ENCODE measurements at regions not wholly inside any gene's neighbourhood (a gene's known extent, or its start where the extent isn't known, plus 50 kb on each side); places are given as distances from the start of the nearest gene placed in this dataset.

DNA sequence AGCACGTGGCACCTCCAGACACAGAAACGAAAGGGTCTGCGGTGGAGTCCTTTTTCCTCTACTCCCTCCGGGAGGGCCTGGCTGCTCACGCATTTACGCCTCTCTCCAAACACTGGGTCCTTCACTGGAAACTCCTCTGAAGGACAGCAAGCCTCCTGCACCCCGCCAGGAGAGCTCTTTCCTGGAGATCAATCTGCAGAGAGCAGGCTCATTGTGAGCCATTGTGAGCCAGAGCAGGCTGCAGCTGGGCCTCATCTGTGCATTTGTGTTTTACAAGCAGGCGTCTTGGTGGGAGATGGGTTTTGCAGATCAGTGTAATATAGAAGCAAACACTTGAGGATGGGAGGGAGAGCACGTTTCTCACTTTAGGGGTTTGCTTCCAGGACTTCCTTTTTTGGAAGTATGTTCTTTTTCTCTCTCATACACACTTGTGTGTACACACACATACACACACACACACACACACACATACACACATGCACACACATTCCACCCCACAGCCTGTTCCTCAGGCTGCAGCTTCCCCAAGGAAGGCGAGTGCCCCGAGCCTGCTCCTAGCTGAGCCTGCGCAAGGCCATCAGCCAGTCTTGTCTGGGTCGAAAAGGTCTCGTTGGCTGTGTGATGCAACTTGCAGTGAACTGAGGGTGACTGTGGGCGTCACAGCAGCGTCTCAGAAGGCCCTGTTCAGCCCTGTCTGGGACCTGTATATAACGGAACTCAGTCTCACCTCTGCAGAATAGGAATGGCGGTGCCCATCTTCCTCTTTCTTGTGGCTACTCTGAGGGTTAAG, 163.5 kb downstream of the GLI2 start:
- TF ChIP-seq, protein P1, sequence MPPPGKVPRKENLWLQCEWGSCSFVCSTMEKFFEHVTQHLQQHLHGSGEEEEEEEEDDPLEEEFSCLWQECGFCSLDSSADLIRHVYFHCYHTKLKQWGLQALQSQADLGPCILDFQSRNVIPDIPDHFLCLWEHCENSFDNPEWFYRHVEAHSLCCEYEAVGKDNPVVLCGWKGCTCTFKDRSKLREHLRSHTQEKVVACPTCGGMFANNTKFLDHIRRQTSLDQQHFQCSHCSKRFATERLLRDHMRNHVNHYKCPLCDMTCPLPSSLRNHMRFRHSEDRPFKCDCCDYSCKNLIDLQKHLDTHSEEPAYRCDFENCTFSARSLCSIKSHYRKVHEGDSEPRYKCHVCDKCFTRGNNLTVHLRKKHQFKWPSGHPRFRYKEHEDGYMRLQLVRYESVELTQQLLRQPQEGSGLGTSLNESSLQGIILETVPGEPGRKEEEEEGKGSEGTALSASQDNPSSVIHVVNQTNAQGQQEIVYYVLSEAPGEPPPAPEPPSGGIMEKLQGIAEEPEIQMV (CRISPR knock-in tag; IDR thresholded peaks at IDR 0.05; ENCODE audit: low read depth): no peak
- TF ChIP-seq, protein P2, sequence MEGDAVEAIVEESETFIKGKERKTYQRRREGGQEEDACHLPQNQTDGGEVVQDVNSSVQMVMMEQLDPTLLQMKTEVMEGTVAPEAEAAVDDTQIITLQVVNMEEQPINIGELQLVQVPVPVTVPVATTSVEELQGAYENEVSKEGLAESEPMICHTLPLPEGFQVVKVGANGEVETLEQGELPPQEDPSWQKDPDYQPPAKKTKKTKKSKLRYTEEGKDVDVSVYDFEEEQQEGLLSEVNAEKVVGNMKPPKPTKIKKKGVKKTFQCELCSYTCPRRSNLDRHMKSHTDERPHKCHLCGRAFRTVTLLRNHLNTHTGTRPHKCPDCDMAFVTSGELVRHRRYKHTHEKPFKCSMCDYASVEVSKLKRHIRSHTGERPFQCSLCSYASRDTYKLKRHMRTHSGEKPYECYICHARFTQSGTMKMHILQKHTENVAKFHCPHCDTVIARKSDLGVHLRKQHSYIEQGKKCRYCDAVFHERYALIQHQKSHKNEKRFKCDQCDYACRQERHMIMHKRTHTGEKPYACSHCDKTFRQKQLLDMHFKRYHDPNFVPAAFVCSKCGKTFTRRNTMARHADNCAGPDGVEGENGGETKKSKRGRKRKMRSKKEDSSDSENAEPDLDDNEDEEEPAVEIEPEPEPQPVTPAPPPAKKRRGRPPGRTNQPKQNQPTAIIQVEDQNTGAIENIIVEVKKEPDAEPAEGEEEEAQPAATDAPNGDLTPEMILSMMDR (CRISPR knock-in tag; IDR thresholded peaks at IDR 0.05): no peak
- TF ChIP-seq ZNF781 (CRISPR knock-in tag; IDR thresholded peaks at IDR 0.05; ENCODE audit: borderline replicate concordance, not compliant biosample characterization): no peak

All from HepG2 (cell line).